ENCODE measurements at regions not wholly inside any gene's neighbourhood (a gene's known extent, or its start where the extent isn't known, plus 50 kb on each side); places are given as distances from the start of the nearest gene placed in this dataset.

DNA sequence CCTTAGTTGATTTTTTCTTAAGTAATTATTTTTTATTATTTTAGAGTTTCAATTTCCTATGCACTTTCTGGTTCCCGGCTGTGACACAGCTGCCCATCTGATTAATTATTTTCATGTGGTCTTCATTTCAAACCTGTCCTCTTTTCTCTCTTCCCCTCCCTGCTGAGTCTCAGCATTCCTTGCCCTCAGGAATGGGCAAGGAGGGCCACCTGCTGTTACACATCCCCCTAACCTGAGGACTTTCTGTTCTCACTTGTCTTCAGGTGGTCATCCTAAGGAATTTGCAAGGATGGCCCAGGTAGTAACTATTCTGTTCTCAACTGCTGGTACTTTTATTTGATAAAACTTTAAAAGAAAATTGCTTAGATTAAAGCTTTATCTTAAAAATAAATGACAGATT is 545.0 kb downstream of the OTOL1 start:
- TF ChIP-seq, protein P1, sequence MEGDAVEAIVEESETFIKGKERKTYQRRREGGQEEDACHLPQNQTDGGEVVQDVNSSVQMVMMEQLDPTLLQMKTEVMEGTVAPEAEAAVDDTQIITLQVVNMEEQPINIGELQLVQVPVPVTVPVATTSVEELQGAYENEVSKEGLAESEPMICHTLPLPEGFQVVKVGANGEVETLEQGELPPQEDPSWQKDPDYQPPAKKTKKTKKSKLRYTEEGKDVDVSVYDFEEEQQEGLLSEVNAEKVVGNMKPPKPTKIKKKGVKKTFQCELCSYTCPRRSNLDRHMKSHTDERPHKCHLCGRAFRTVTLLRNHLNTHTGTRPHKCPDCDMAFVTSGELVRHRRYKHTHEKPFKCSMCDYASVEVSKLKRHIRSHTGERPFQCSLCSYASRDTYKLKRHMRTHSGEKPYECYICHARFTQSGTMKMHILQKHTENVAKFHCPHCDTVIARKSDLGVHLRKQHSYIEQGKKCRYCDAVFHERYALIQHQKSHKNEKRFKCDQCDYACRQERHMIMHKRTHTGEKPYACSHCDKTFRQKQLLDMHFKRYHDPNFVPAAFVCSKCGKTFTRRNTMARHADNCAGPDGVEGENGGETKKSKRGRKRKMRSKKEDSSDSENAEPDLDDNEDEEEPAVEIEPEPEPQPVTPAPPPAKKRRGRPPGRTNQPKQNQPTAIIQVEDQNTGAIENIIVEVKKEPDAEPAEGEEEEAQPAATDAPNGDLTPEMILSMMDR (IDR thresholded peaks at IDR 0.05), result no peak
- no peak for TF ChIP-seq POLR2AphosphoS5 (IDR thresholded peaks at IDR 0.05; ENCODE audit: insufficient read depth in 1 of 2, low read depth in 1 of 2)
